ENCODE measurements at regions not wholly inside any gene's neighbourhood (a gene's known extent, or its start where the extent isn't known, plus 50 kb on each side); places are given as distances from the start of the nearest gene placed in this dataset.

DNA sequence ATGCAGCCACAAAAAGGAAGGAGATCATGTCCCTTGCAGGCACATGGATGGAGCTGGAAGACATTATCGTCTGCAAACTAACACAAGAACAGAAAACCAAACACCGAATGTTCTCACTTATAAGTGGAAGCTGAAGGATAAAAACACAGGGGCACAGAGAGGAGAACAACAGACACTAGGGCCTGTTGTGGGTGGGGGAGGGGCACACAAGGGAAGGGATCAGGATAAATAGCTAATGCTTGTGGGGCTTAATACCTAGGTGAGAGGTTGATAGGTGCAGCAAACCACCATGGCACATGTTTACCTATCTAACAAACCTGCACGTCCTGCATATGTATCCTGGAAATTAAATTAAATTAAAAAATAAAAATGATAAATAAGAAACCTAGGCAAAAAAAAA lies 969.9 kb downstream of the TTLL7 start:
- no peak overlapping the region for H3K4me3 Mint-ChIP-seq

DNA sequence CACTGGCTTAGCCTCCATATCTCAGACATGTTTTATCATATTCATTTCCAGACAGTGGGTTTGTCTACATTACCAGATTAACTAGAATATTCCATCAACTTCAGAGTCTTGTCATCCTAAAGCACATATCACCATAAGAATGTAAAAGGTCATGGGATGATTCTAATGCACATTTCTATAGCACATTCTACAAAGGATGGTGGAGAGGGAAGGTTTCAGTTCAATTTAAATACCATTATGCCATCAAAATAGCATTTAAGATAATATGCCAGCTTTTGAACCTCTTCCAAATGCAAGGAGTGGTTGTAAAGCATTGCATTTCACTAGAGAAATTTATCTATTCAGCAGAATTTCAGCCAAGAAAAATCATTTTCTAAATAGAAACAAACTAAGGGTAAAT lies 970.5 kb downstream of the TTLL7 start:
- Mint-ChIP-seq H3K4me3 (no peak overlapping the region), H3K36me3 (peaks cover 29% of the 10 kb centered on the region), H3K27me3 (ENCODE audit: low read depth) (no peaks in the 10 kb centered on the region; the same call in 1 of the 2 replicates), H3K9me3 (peaks cover 28% of the 10 kb centered on the region), H3K4me1 (peaks cover 39% of the 10 kb centered on the region), H3K27ac (no peak overlapping the region)
- ATAC-seq = no peak
- CTCF ChIA-PET = no interaction called here
- DNase-seq (ENCODE audit: low spot score) = no peak
- TF ChIP-seq, protein P1, sequence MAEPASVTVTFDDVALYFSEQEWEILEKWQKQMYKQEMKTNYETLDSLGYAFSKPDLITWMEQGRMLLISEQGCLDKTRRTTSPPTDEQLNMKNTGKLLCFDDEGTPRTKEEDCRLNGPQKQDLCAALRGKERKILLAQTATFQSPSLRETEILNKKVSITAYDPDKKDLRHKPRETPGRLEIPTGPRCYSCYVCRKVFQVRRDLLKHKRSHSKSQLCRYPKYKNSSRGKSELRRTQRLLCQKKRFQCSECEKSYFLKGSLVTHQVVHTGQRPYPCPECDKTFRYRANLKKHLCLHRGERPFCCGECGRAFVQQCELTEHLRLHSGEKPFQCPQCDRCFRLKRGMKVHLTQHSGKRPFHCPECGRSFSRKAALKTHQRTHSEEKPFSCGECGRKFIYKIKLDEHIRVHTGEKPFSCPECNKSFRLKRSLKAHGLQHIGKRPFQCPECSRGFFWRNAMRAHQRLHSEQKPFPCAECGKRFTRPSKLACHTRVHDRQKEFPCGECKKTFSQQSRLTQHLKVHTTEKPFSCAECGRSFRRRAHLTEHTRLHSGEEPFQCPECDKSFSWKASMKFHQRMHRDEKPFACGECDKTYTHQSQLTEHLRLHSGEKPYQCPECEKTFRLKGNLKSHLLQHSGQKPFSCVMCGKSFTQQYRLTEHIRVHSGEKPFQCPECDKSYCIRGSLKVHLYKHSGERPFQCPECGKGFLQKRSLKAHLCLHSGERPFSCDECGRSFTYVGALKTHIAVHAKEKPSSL (CRISPR knock-in tag; conservative IDR thresholded peaks at IDR 0.05) = no peak
- TF ChIP-seq, protein P2, sequence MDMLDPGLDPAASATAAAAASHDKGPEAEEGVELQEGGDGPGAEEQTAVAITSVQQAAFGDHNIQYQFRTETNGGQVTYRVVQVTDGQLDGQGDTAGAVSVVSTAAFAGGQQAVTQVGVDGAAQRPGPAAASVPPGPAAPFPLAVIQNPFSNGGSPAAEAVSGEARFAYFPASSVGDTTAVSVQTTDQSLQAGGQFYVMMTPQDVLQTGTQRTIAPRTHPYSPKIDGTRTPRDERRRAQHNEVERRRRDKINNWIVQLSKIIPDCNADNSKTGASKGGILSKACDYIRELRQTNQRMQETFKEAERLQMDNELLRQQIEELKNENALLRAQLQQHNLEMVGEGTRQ (CRISPR knock-in tag; IDR thresholded peaks at IDR 0.05) = no peak
- TF ChIP-seq JAZF1 (CRISPR knock-in tag; IDR thresholded peaks at IDR 0.05) (no peak), ZBTB21 (CRISPR knock-in tag; IDR thresholded peaks at IDR 0.05; ENCODE audit: borderline replicate concordance) (no peak)
- TF ChIP-seq, protein P3, sequence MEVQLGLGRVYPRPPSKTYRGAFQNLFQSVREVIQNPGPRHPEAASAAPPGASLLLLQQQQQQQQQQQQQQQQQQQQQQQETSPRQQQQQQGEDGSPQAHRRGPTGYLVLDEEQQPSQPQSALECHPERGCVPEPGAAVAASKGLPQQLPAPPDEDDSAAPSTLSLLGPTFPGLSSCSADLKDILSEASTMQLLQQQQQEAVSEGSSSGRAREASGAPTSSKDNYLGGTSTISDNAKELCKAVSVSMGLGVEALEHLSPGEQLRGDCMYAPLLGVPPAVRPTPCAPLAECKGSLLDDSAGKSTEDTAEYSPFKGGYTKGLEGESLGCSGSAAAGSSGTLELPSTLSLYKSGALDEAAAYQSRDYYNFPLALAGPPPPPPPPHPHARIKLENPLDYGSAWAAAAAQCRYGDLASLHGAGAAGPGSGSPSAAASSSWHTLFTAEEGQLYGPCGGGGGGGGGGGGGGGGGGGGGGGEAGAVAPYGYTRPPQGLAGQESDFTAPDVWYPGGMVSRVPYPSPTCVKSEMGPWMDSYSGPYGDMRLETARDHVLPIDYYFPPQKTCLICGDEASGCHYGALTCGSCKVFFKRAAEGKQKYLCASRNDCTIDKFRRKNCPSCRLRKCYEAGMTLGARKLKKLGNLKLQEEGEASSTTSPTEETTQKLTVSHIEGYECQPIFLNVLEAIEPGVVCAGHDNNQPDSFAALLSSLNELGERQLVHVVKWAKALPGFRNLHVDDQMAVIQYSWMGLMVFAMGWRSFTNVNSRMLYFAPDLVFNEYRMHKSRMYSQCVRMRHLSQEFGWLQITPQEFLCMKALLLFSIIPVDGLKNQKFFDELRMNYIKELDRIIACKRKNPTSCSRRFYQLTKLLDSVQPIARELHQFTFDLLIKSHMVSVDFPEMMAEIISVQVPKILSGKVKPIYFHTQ (CRISPR knock-in tag; IDR thresholded peaks at IDR 0.05) = no peak
- POLR2A ChIA-PET = no interaction called here

More for the DNA sequence above, 969.9 kb downstream of the TTLL7 start:
- ChIA-PET POLR2A (no interaction called here), CTCF (no interaction called here)
- peaks cover 39% of the 10 kb centered on the region for H3K4me1 Mint-ChIP-seq
- H3K36me3 Mint-ChIP-seq = peaks cover 35% of the 10 kb centered on the region
- ATAC-seq (peak; percentile 48; the same call in 1 of the 2 replicates), DNase-seq (ENCODE audit: low spot score) (peak; percentile 14)
- peak overlapping the region; percentile 57; the same call in 1 of the 2 replicates for H3K27ac Mint-ChIP-seq
- peaks cover 34% of the 10 kb centered on the region for H3K9me3 Mint-ChIP-seq
- TF ChIP-seq, protein P1 (CRISPR knock-in tag; conservative IDR thresholded peaks at IDR 0.05) = no peak
- TF ChIP-seq, protein P4, sequence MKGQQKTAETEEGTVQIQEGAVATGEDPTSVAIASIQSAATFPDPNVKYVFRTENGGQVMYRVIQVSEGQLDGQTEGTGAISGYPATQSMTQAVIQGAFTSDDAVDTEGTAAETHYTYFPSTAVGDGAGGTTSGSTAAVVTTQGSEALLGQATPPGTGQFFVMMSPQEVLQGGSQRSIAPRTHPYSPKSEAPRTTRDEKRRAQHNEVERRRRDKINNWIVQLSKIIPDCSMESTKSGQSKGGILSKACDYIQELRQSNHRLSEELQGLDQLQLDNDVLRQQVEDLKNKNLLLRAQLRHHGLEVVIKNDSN (CRISPR knock-in tag; IDR thresholded peaks at IDR 0.05) = no peak
- TF ChIP-seq GABPB1 (CRISPR knock-in tag; IDR thresholded peaks at IDR 0.05) (no peak), ZNF671 (CRISPR knock-in tag; IDR thresholded peaks at IDR 0.05) (no peak)
- H3K27me3 Mint-ChIP-seq (ENCODE audit: low read depth) = no peaks in the 10 kb centered on the region; the same call in 1 of the 2 replicates

DNA sequence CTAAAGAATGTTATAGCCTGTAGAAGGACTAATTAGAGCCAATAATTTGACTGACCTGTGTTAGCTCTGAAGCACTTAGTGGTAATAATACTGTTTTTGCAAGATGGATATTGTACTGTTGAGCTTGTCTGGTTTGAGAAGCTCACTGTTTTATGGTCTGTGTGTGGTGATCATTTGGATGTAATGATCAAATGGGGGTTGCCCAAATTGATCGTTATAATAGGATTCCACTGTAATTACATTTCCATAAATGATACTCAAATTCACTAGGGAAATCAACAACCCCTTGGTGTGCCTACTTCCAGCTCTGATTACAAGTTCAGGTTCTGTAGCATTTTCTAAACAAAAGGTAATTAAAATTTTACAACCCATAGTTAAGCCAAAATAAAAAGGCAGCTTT lies 971.4 kb downstream of the TTLL7 start:
- Mint-ChIP-seq H3K4me3 (no peak overlapping the region), H3K27me3 (ENCODE audit: low read depth) (no peaks in the 10 kb centered on the region), H3K4me1 (peaks cover 39% of the 10 kb centered on the region), H3K9me3 (peaks cover 19% of the 10 kb centered on the region), H3K36me3 (peaks cover 20% of the 10 kb centered on the region), H3K27ac (no peak overlapping the region)
- ATAC-seq = no peak
- no peak for DNase-seq (ENCODE audit: low spot score)
- CTCF ChIA-PET = no interaction called here
- POLR2A ChIA-PET = no interaction called here
- TF ChIP-seq OVOL2 (CRISPR knock-in tag; IDR thresholded peaks at IDR 0.05; ENCODE audit: borderline replicate concordance) (no peak), CREB1 (CRISPR knock-in tag; IDR thresholded peaks at IDR 0.05) (no peak), NR2C2 (CRISPR knock-in tag; IDR thresholded peaks at IDR 0.05) (no peak), ZNF121 (CRISPR knock-in tag; IDR thresholded peaks at IDR 0.05) (no peak), ZBTB21 (CRISPR knock-in tag; IDR thresholded peaks at IDR 0.05; ENCODE audit: borderline replicate concordance) (no peak), TEAD1 (CRISPR knock-in tag; IDR thresholded peaks at IDR 0.05) (no peak), ATF1 (CRISPR knock-in tag; IDR thresholded peaks at IDR 0.05) (no peak), ETV6 (CRISPR knock-in tag; IDR thresholded peaks at IDR 0.05) (no peak)
- TF ChIP-seq, protein P5, sequence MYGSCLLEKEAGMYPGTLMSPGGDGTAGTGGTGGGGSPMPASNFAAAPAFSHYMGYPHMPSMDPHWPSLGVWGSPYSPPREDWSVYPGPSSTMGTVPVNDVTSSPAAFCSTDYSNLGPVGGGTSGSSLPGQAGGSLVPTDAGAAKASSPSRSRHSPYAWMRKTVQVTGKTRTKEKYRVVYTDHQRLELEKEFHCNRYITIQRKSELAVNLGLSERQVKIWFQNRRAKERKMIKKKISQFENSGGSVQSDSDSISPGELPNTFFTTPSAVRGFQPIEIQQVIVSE (CRISPR knock-in tag; IDR thresholded peaks at IDR 0.05; ENCODE audit: borderline replicate concordance) = no peak
- TF ChIP-seq, protein P6, sequence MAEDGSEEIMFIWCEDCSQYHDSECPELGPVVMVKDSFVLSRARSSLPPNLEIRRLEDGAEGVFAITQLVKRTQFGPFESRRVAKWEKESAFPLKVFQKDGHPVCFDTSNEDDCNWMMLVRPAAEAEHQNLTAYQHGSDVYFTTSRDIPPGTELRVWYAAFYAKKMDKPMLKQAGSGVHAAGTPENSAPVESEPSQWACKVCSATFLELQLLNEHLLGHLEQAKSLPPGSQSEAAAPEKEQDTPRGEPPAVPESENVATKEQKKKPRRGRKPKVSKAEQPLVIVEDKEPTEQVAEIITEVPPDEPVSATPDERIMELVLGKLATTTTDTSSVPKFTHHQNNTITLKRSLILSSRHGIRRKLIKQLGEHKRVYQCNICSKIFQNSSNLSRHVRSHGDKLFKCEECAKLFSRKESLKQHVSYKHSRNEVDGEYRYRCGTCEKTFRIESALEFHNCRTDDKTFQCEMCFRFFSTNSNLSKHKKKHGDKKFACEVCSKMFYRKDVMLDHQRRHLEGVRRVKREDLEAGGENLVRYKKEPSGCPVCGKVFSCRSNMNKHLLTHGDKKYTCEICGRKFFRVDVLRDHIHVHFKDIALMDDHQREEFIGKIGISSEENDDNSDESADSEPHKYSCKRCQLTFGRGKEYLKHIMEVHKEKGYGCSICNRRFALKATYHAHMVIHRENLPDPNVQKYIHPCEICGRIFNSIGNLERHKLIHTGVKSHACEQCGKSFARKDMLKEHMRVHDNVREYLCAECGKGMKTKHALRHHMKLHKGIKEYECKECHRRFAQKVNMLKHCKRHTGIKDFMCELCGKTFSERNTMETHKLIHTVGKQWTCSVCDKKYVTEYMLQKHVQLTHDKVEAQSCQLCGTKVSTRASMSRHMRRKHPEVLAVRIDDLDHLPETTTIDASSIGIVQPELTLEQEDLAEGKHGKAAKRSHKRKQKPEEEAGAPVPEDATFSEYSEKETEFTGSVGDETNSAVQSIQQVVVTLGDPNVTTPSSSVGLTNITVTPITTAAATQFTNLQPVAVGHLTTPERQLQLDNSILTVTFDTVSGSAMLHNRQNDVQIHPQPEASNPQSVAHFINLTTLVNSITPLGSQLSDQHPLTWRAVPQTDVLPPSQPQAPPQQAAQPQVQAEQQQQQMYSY (CRISPR knock-in tag; IDR thresholded peaks at IDR 0.05) = no peak
- TF ChIP-seq, protein P7, sequence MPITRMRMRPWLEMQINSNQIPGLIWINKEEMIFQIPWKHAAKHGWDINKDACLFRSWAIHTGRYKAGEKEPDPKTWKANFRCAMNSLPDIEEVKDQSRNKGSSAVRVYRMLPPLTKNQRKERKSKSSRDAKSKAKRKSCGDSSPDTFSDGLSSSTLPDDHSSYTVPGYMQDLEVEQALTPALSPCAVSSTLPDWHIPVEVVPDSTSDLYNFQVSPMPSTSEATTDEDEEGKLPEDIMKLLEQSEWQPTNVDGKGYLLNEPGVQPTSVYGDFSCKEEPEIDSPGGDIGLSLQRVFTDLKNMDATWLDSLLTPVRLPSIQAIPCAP (CRISPR knock-in tag; IDR thresholded peaks at IDR 0.05) = no peak
